Liver (tissue), 8 donors: ENCODE measurements at regions not wholly inside any gene's neighbourhood (a gene's known extent, or its start where the extent isn't known, plus 50 kb on each side); places are given as distances from the start of the nearest gene placed in this dataset.

Experiments used
- DNase-seq: peaks from one replicate; pipeline ENCODE4 v3.0.0-alpha.2; 2017; ENCODE audit warnings: low spot score
- H3K27ac ChIP-seq, 2 donors: one replicate each; pipeline ENCODE4 v1.7.0; 2013; ENCODE audit warnings: inconsistent platforms in 2 of 2, low read length in 2 of 2, control low read depth in 1 of 2, low read depth in 1 of 2, mild to moderate bottlenecking in 1 of 2
- H3K27me3 ChIP-seq, 4 donors: one replicate each; pipeline versions ENCODE4 v1.6.1 to v1.7.0; 2013; ENCODE audit warnings: low read length in 3 of 4, inconsistent platforms in 1 of 4, mild to moderate bottlenecking in 1 of 4, moderate library complexity in 1 of 4; ENCODE audit not compliant: control insufficient read depth in 4 of 4, insufficient read depth in 4 of 4
- H3K36me3 ChIP-seq, 4 donors: one replicate each; pipeline versions ENCODE4 v1.6.1 to v1.7.0; 2013; ENCODE audit warnings: low read length in 3 of 4, mild to moderate bottlenecking in 3 of 4, low read depth in 1 of 4, moderate library complexity in 1 of 4; ENCODE audit not compliant: control insufficient read depth in 4 of 4, insufficient read depth in 3 of 4
- H3K4me1 ChIP-seq, 4 donors: one replicate each; pipeline versions ENCODE4 v1.6.1 to v1.7.0; 2013; ENCODE audit warnings: low read length in 3 of 4, mild to moderate bottlenecking in 3 of 4, moderate library complexity in 1 of 4; ENCODE audit not compliant: control insufficient read depth in 4 of 4, insufficient read depth in 4 of 4
- H3K4me3 ChIP-seq, 3 donors: one replicate each; pipeline versions ENCODE4 v1.6.1 to v1.7.0; 2013; ENCODE audit warnings: low read length in 3 of 3, control low read depth in 1 of 3, low read depth in 1 of 3, mild to moderate bottlenecking in 1 of 3
- H3K9ac ChIP-seq, 2 donors: one replicate each; pipeline ENCODE4 v1.7.0; 2013; ENCODE audit warnings: low read length in 2 of 2, mild to moderate bottlenecking in 2 of 2, moderate library complexity in 2 of 2, control low read depth in 1 of 2, low read depth in 1 of 2
- H3K9me3 ChIP-seq, 4 donors: one replicate each; pipeline versions ENCODE4 v1.6.1 to v1.7.0; 2013; ENCODE audit warnings: low read length in 3 of 4; ENCODE audit not compliant: control insufficient read depth in 4 of 4
- EGR1 ChIP-seq, 2 donors: IDR thresholded peaks; 2 replicates each; pipeline ENCODE4 v1.6.1; 2016 to 2018; ENCODE audit warnings: antibody characterized with exemption in 2 of 2, low read depth in 2 of 2
- FOXA1 ChIP-seq: IDR thresholded peaks from 2 replicates; pipeline ENCODE4 v1.6.1; 2016; ENCODE audit warnings: antibody characterized with exemption
- FOXA2 ChIP-seq: IDR thresholded peaks from 2 replicates; pipeline ENCODE4 v1.6.1; 2016; ENCODE audit warnings: antibody characterized with exemption
- GABPA ChIP-seq, 2 donors: IDR thresholded peaks in 1 of 2; conservative IDR thresholded peaks in 1 of 2; 2 replicates each; pipeline ENCODE4 v1.6.1; 2016; ENCODE audit warnings: antibody characterized with exemption in 2 of 2, mild to moderate bottlenecking in 1 of 2, moderate library complexity in 1 of 2
- HNF4A ChIP-seq, 2 donors: conservative IDR thresholded peaks; 2 replicates each; pipeline ENCODE4 v1.6.1; 2016; ENCODE audit warnings: antibody characterized with exemption in 2 of 2, mild to moderate bottlenecking in 2 of 2
- HNF4G ChIP-seq: IDR thresholded peaks from 2 replicates; pipeline ENCODE4 v1.6.1; 2016; ENCODE audit warnings: antibody characterized with exemption
- JUND ChIP-seq, 2 donors: IDR thresholded peaks; 2 replicates each; pipeline ENCODE4 v1.6.1; 2016; ENCODE audit warnings: antibody characterized with exemption in 2 of 2
- NR2F2 ChIP-seq: IDR thresholded peaks from 2 replicates; pipeline ENCODE4 v1.6.1; 2016; ENCODE audit warnings: antibody characterized with exemption
- RAD21 ChIP-seq, 2 donors: IDR thresholded peaks; 2 replicates each; pipeline ENCODE4 v1.6.1; 2016; ENCODE audit warnings: antibody characterized with exemption in 2 of 2, mild to moderate bottlenecking in 2 of 2
- RXRA ChIP-seq, 2 donors: IDR thresholded peaks; 2 replicates each; pipeline ENCODE4 v1.6.1; 2017 to 2018; ENCODE audit warnings: antibody characterized with exemption in 2 of 2, mild to moderate bottlenecking in 1 of 2
- SP1 ChIP-seq: IDR thresholded peaks from 2 replicates; pipeline ENCODE4 v1.6.1; 2018; ENCODE audit warnings: antibody characterized with exemption, mild to moderate bottlenecking
- TAF1 ChIP-seq: conservative IDR thresholded peaks from 2 replicates; pipeline ENCODE4 v1.6.1; 2016; ENCODE audit warnings: antibody characterized with exemption, mild to moderate bottlenecking
- YY1 ChIP-seq: IDR thresholded peaks from 2 replicates; pipeline ENCODE4 v1.6.1; 2016; ENCODE audit warnings: antibody characterized with exemption, mild to moderate bottlenecking
- WGBS: extraction: QIAGEN DNeasy Blood & Tissue Kit; methylation state at CpG from one replicate; pipeline ENCODE4 v1.1.7; 2013; 5-methylcytosine and 5-hydroxymethylcytosine counted together
- TF ChIP-seq, protein P1 (sequence below): IDR thresholded peaks from 2 replicates; pipeline ENCODE4 v1.6.1; 2016; ENCODE audit warnings: antibody characterized with exemption
- TF ChIP-seq, protein P2 (sequence below): fragments of 150-350 bp; IDR thresholded peaks from 2 replicates; pipeline ENCODE4 v1.5.1; 2017; ENCODE audit warnings: improper control_type of control experiment, low read depth, low read length; ENCODE audit not compliant: missing input control
- TF ChIP-seq, protein P3 (sequence below): IDR thresholded peaks from 2 replicates; pipeline ENCODE4 v1.6.1; 2016; ENCODE audit warnings: antibody characterized with exemption
- TF ChIP-seq, protein P4 (sequence below): IDR thresholded peaks from 2 replicates; pipeline ENCODE4 v1.6.1; 2016; ENCODE audit warnings: antibody characterized with exemption
- TF ChIP-seq, protein P5 (sequence below): IDR thresholded peaks from 2 replicates; pipeline ENCODE4 v1.6.1; 2016; ENCODE audit warnings: antibody characterized with exemption, mild to moderate bottlenecking
- donor health status: healthy.
- donor health status: healthy.
- donor health status: healthy.
- donor health status: healthy.
- donor health status: healthy.

DNA sequence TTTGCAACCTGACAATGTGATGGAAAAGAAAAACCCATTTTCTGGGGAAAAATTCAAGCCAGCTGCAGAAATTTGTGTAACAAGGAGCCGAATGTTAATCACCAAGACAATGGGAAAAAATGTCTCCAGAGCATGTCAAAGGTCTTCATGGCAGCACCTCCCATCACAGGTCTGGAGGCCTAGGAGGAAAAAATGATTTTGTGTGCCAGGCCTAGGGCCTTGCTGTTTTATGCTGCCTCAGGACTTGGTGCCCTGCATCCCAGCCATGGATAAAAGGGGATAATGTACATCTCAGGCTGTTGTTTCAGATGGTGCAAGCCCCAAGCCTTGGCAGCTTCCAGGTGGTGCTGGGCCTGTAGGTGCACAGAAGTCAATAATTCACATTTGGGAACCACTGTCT is 747.7 kb downstream of the C6orf118 start:
- Histone ChIP-seq H3K36me3 (no peaks in the 10 kb centered on the region), H3K9ac (no peak overlapping the region), H3K4me3 (no peak overlapping the region), H3K27ac (no peak overlapping the region), H3K27me3 (no peaks in the 10 kb centered on the region), H3K4me1 (no peaks in the 10 kb centered on the region), H3K9me3 (peaks cover 0 to 8% (median 5%) of the 10 kb centered on the region in 4 donors)
- 57% methylated on average over 1 of the region's 1 CpG for WGBS
- DNase-seq = no peak
- TF ChIP-seq, protein P1, sequence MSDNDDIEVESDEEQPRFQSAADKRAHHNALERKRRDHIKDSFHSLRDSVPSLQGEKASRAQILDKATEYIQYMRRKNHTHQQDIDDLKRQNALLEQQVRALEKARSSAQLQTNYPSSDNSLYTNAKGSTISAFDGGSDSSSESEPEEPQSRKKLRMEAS = no peak
- TF ChIP-seq RAD21 (IDR thresholded peaks at IDR 0.05) (no peak), JUND (IDR thresholded peaks at IDR 0.05) (no peak), NR2F2 (no peak), HNF4A (conservative IDR thresholded peaks at IDR 0.05) (no peak), HNF4G (no peak), RXRA (IDR thresholded peaks at IDR 0.05) (no peak), FOXA2 (no peak), FOXA1 (no peak), TAF1 (no peak), YY1 (no peak), EGR1 (IDR thresholded peaks at IDR 0.05; ENCODE audit: low read depth in 2 of 2) (no peak)
- TF ChIP-seq, protein P2, sequence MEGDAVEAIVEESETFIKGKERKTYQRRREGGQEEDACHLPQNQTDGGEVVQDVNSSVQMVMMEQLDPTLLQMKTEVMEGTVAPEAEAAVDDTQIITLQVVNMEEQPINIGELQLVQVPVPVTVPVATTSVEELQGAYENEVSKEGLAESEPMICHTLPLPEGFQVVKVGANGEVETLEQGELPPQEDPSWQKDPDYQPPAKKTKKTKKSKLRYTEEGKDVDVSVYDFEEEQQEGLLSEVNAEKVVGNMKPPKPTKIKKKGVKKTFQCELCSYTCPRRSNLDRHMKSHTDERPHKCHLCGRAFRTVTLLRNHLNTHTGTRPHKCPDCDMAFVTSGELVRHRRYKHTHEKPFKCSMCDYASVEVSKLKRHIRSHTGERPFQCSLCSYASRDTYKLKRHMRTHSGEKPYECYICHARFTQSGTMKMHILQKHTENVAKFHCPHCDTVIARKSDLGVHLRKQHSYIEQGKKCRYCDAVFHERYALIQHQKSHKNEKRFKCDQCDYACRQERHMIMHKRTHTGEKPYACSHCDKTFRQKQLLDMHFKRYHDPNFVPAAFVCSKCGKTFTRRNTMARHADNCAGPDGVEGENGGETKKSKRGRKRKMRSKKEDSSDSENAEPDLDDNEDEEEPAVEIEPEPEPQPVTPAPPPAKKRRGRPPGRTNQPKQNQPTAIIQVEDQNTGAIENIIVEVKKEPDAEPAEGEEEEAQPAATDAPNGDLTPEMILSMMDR = no peak
- TF ChIP-seq, protein P3, sequence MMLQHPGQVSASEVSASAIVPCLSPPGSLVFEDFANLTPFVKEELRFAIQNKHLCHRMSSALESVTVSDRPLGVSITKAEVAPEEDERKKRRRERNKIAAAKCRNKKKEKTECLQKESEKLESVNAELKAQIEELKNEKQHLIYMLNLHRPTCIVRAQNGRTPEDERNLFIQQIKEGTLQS = no peak
- TF ChIP-seq, protein P4, sequence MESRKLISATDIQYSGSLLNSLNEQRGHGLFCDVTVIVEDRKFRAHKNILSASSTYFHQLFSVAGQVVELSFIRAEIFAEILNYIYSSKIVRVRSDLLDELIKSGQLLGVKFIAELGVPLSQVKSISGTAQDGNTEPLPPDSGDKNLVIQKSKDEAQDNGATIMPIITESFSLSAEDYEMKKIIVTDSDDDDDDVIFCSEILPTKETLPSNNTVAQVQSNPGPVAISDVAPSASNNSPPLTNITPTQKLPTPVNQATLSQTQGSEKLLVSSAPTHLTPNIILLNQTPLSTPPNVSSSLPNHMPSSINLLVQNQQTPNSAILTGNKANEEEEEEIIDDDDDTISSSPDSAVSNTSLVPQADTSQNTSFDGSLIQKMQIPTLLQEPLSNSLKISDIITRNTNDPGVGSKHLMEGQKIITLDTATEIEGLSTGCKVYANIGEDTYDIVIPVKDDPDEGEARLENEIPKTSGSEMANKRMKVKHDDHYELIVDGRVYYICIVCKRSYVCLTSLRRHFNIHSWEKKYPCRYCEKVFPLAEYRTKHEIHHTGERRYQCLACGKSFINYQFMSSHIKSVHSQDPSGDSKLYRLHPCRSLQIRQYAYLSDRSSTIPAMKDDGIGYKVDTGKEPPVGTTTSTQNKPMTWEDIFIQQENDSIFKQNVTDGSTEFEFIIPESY = no peak

DNA sequence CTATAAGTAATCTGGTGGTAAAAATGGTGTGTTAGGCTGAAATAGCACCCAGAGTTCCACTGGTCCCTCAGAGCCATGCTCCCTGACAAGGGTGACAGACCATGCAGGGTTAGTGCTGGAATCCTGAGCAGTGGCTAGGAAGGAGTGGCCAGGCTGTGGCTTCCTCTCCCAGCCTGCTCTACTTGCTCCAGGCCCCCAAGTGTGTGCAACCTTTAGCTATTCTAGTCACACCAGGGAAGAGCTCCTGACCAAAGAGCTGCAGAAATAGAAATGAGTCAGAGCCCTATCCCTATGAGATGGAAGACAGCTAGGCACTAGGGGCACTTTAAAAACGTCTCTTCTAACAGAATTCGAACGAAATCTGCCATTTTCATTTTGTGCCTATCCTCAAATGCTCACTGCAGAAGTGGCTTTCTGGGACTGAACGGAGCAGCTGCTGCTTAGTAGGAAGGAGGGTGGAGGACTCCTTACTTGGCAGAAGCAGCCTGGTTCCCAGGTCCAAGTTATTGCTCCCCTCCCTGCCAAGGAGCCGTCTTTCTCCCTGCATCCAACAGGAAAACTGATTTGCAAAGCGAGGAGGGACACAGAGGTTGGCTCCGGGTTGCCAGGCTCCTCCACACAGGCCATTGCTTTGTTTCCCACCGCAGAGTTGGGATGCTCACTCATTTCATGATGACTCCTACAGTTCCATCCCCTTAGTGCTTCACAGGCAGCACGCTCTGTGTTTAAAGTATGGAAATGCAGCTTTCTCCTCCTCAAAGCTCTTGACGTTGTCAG is 754.5 kb downstream of the C6orf118 start:
- Histone ChIP-seq H3K4me3 (no peak overlapping the region), H3K27me3 (no peaks in the 10 kb centered on the region), H3K9me3 (no peaks in the 10 kb centered on the region), H3K27ac (no peak overlapping the region), H3K36me3 (no peaks in the 10 kb centered on the region), H3K9ac (no peak overlapping the region), H3K4me1 (no peaks in the 10 kb centered on the region)
- 59% methylated on average over 10 of the region's 10 CpGs for WGBS
- no peak for DNase-seq
- TF ChIP-seq HNF4A (conservative IDR thresholded peaks at IDR 0.05) = no peak
- TF ChIP-seq, protein P4 = no peak
- no peak for TF ChIP-seq GABPA (IDR thresholded peaks at IDR 0.05 in 1 of 2, conservative IDR thresholded peaks at IDR 0.05 in 1 of 2)
- TF ChIP-seq, protein P3 = no peak
- no peak for TF ChIP-seq YY1
- no peak for TF ChIP-seq EGR1 (IDR thresholded peaks at IDR 0.05; ENCODE audit: low read depth in 2 of 2)
- no peak for TF ChIP-seq NR2F2
- no peak for TF ChIP-seq TAF1
- no peak for TF ChIP-seq JUND (IDR thresholded peaks at IDR 0.05)
- TF ChIP-seq, protein P5, sequence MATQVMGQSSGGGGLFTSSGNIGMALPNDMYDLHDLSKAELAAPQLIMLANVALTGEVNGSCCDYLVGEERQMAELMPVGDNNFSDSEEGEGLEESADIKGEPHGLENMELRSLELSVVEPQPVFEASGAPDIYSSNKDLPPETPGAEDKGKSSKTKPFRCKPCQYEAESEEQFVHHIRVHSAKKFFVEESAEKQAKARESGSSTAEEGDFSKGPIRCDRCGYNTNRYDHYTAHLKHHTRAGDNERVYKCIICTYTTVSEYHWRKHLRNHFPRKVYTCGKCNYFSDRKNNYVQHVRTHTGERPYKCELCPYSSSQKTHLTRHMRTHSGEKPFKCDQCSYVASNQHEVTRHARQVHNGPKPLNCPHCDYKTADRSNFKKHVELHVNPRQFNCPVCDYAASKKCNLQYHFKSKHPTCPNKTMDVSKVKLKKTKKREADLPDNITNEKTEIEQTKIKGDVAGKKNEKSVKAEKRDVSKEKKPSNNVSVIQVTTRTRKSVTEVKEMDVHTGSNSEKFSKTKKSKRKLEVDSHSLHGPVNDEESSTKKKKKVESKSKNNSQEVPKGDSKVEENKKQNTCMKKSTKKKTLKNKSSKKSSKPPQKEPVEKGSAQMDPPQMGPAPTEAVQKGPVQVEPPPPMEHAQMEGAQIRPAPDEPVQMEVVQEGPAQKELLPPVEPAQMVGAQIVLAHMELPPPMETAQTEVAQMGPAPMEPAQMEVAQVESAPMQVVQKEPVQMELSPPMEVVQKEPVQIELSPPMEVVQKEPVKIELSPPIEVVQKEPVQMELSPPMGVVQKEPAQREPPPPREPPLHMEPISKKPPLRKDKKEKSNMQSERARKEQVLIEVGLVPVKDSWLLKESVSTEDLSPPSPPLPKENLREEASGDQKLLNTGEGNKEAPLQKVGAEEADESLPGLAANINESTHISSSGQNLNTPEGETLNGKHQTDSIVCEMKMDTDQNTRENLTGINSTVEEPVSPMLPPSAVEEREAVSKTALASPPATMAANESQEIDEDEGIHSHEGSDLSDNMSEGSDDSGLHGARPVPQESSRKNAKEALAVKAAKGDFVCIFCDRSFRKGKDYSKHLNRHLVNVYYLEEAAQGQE = no peak
- no peak for TF ChIP-seq RAD21 (IDR thresholded peaks at IDR 0.05)
- no peak for TF ChIP-seq FOXA1
- TF ChIP-seq, protein P1 = no peak
- no peak for TF ChIP-seq SP1
- no peak for TF ChIP-seq FOXA2
